Epithelial cell of esophagus (primary cell): ENCODE measurements at regions not wholly inside any gene's neighbourhood (a gene's known extent, or its start where the extent isn't known, plus 50 kb on each side); places are given as distances from the start of the nearest gene placed in this dataset.

ENCODE experiments used
- DNase-seq: peaks from one replicate; pipeline ENCODE4 v3.0.0; 2010; ENCODE audit warnings: low read depth
- H3K4me3 ChIP-seq: 2 replicates; pipeline ENCODE4 v1.5.1; 2011; ENCODE audit warnings: mild to moderate bottlenecking, low read length, control low read depth
- TF ChIP-seq, protein P1 (sequence below): IDR thresholded peaks from 2 replicates; pipeline ENCODE4 v1.5.1; 2011; ENCODE audit warnings: low read depth, mild to moderate bottlenecking, low read length, control low read depth, inconsistent platforms; ENCODE audit not compliant: insufficient read depth; ENCODE audit errors: missing control alignments

DNA sequence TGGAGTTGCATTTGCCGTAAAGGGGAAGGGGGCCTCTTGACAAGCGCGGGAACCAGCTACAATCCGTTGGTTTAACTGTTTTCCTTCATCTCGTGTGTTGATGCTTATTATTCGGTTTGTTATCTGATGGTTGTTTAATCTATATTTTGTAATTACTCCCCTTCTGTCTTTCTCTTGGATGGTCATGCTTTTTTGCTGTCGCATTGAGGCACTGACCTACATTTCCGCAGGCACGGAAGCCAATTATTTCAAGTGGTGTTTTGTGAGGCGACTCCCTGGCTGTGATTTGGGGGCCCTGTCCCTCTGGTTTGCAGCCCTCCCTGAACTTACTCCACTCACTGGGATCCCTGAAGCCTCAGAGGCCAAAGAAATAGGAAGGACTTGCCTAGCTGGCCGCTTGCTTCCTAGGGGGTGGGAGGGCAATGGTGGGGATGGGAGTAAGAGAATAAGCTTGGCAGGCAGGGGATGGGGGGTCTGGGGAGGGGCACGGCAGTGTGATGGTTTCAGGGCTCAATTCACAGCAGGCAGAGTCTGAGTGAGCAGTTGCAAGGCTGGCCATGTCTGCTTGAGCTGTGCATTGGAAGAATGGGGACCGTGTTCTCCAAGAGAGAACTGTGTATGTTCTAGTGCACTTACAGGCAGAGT, 165.8 kb upstream of the B3GAT1 start:
- DNase-seq: no peak
- H3K4me3 ChIP-seq: no peak overlapping the region
- TF ChIP-seq, protein P1, sequence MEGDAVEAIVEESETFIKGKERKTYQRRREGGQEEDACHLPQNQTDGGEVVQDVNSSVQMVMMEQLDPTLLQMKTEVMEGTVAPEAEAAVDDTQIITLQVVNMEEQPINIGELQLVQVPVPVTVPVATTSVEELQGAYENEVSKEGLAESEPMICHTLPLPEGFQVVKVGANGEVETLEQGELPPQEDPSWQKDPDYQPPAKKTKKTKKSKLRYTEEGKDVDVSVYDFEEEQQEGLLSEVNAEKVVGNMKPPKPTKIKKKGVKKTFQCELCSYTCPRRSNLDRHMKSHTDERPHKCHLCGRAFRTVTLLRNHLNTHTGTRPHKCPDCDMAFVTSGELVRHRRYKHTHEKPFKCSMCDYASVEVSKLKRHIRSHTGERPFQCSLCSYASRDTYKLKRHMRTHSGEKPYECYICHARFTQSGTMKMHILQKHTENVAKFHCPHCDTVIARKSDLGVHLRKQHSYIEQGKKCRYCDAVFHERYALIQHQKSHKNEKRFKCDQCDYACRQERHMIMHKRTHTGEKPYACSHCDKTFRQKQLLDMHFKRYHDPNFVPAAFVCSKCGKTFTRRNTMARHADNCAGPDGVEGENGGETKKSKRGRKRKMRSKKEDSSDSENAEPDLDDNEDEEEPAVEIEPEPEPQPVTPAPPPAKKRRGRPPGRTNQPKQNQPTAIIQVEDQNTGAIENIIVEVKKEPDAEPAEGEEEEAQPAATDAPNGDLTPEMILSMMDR: no peak

DNA sequence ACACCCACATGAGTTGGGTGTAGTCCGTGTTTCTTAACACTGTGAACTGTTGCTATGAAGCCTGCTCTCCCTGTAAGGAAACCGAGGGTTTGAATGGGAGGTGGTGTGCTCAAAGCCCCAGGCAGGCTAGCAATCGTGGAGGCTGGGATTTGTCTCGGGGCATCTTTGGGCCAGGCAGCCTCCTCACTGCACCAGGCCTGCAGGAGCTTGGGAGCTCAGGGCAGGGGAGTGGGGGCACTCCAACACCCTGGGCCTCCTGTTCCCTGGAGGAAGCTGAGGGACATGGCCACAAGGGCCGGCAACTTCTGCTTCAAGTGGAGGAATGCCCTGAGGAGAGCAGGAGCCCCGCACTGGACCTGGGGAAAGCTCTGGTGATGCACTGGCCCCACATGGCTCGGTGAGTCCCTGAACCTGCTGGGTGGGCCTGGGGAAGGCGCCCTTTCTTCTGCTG, 164.7 kb upstream of the B3GAT1 start:
- no peak overlapping the region for H3K4me3 ChIP-seq
- DNase-seq: no peak
- TF ChIP-seq, protein P1: no peak

DNA sequence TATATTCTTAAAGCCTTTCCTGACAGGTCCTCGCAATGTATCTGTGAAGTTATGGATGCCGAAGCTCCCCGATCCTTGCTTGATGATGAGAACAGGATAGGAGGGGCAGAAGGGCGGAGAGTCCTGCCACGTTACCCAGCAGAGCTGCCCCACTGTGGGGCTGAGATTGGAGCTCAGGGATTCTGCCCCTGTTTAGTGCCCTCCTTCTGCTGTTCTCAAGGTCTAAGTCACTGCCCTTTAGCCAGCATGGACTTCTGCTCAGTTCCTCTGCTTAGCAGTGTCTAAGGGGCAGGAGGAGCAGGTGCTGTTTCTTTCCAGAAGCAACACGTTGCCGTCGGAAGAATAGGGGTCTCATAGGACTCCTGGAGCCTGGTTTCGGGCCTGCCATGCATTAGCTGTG, 164.2 kb upstream of the B3GAT1 start:
- no peak overlapping the region for H3K4me3 ChIP-seq
- TF ChIP-seq, protein P1: no peak
- DNase-seq: no peak

DNA sequence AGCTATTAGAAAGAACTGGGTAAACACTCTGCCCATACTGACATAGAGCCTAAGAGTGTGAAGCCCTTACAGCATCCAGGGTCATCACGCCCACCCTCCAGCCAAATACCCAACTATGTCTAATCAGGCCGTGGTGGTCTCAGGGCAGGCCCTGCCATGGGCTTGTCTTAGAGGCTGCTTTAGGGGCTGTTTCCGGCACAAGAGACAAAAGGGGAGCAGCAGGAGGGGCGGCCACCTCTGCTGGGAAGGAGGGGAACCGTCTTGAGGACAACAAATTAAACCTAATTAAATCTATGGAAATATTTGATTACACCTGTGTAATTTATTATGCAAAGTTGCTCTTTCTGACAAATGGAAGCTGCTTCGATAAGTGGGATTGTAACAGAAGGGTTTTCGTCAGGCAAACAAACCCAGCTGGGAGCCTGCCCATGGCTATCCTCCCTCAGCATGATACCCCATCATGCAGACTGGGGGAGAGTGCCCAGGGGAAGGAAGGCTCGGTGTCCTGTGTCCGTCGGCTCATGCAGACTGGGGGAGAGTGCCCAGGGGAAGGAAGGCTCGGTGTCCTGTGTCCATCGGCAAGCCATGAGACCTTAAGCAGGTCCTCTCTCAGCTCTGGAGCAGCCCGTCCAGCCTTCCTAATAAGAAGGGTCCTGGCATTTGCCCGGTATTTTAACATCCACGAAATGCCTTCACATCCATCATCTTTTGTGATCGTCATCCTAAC, 163.6 kb upstream of the B3GAT1 start:
- DNase-seq: no peak
- TF ChIP-seq, protein P1: no peak

DNA sequence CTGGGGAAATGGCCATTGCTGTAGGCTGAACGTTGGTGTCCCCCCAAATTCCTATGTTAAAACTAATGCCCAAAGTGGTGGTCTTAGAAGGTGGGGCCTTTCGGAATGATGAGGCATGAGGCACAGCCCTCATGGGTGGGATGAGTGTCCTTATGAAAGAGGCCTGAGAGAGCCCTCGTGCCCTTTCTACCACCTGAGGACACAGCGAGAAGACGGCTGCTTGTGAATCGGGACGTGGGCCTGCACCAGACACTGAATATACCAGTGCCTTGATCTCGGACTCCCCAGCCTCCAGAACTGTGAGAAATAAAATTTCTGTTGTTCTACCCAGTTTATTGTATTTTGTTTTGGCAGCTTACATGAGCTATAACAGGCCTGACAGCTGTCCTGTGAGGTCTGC, 162.9 kb upstream of the B3GAT1 start:
- TF ChIP-seq, protein P1: no peak
- DNase-seq: no peak
- H3K4me3 ChIP-seq: no peak overlapping the region

More for the DNA sequence above, 163.6 kb upstream of the B3GAT1 start:
- H3K4me3 ChIP-seq: no peak overlapping the region

DNA sequence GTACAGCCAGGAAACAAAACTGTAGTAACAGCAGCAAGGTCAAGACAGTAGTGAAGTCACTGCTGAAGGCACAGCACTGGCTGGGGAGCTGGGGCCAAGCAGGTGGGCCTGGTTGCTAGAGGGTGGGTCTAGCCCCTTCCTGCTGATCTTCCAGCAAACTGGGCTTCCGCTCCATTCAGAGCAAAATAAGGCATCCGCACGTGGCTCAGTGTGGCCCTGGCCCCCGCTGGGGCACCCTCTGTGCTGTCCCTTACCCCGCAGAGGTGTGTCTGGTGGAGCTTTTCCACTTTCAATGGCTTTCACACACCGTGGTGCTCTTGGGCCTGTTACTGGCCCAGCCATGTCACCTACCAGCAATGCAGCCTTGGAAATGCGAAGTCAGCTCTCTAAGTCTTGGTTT, 162.4 kb upstream of the B3GAT1 start:
- no peak overlapping the region for H3K4me3 ChIP-seq
- TF ChIP-seq, protein P1: no peak
- no peak for DNase-seq

DNA sequence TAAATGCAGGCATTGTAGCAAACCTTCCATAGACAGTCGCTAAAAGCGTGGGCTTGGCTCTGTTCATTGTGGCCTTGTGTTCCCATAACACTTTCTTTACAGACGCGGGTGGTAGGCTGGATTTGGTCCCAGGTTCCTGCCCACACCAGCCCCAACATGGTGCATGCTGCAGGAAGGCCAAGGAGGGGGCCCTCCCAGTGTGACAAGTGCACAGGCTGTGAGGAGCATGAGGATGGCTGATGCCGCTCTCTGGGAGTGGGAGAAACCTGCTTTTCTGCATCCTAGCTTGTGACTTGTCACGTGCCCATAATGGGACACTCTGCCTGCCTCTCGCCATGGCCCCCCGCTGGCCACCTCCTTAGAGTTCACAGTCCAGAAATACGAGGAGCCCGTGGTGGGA, 161.8 kb upstream of the B3GAT1 start:
- TF ChIP-seq, protein P1: no peak
- no peak for DNase-seq
- H3K4me3 ChIP-seq: no peak overlapping the region
